Right cardiac atrium (tissue), 5 donors: ENCODE measurements at regions not wholly inside any gene's neighbourhood (a gene's known extent, or its start where the extent isn't known, plus 50 kb on each side); places are given as distances from the start of the nearest gene placed in this dataset.

Source experiments
- ATAC-seq, 2 donors: fragments of 200-7000 bp; cut with Tn5 transposase; one replicate each; pipeline versions ENCODE4 v1.8.0 to v1.9.1; 2020; ENCODE audit warnings: moderate library complexity in 2 of 2, mild to moderate bottlenecking in 1 of 2
- DNase-seq, 3 donors: peaks; one replicate each; pipeline ENCODE4 v3.0.0-alpha.2; 2020
- H3K27ac ChIP-seq: one replicate; pipeline ENCODE4 v1.5.1; 2013; ENCODE audit warnings: mild to moderate bottlenecking, low read length, control low read depth, moderate library complexity
- H3K27me3 ChIP-seq: one replicate; pipeline ENCODE4 v1.6.1; 2013; ENCODE audit not compliant: control insufficient read depth, insufficient read depth
- H3K4me1 ChIP-seq: one replicate; pipeline ENCODE4 v1.6.1; 2013; ENCODE audit warnings: low read length; ENCODE audit not compliant: control insufficient read depth, insufficient read depth
- H3K4me3 ChIP-seq: one replicate; pipeline ENCODE4 v1.5.1; 2013; ENCODE audit warnings: low read length, control low read depth
- H3K9me3 ChIP-seq: one replicate; pipeline ENCODE4 v1.6.1; 2013; ENCODE audit warnings: low read length; ENCODE audit not compliant: control insufficient read depth
- WGBS: extraction: QIAGEN DNeasy Blood & Tissue Kit; methylation state at CpG from one replicate; pipeline ENCODE4 v1.1.7; 2013; 5-methylcytosine and 5-hydroxymethylcytosine counted together
- intact Hi-C, 4 donors: fragments of 100-400 bp; cut with DNase I; formaldehyde crosslinking; loops; one replicate each; pipeline versions ENCODE4 v1.11.0 to v1.14.0; 2022 to 2023
- donor health status: healthy with polysubstance abuse.
- donor health status: DM: no; HTN: yes; CAD: no.
- donor health status: DM: no; HTN: no; CAD: no.
- donor health status: DM: no; HTN: yes; CAD: no; lungs with severe emphysema.
- donor health status: DM: yes; HTN: yes; CAD: no.

DNA sequence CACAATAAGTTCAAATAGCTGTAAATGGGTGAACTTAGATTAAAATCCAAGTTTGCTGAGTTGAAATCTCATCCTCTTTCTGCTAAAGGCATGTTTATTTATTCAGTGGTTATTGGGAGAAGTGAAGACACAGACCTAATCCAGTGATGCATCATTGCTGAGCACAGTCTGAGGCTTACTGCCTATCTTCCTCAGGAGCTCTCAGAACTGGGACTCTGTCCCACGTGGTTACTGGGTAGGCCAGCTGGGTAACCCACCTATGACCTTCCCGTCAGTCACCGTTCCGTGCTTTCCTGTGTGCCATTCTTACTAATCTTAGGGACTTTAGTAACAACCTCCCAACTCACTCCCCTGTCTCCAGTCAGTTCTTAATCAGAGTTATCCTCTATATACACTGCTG, 226.8 kb upstream of the ATP10B start:
- Histone ChIP-seq H3K4me1 (no peaks in the 10 kb centered on the region), H3K9me3 (no peaks in the 10 kb centered on the region), H3K27me3 (no peaks in the 10 kb centered on the region), H3K4me3 (no peak overlapping the region), H3K27ac (no peak overlapping the region)
- no peak for DNase-seq
- ATAC-seq, result no peak
- intact Hi-C loops, result no loop called here
- 39% methylated on average over 4 of the region's 4 CpGs for WGBS

DNA sequence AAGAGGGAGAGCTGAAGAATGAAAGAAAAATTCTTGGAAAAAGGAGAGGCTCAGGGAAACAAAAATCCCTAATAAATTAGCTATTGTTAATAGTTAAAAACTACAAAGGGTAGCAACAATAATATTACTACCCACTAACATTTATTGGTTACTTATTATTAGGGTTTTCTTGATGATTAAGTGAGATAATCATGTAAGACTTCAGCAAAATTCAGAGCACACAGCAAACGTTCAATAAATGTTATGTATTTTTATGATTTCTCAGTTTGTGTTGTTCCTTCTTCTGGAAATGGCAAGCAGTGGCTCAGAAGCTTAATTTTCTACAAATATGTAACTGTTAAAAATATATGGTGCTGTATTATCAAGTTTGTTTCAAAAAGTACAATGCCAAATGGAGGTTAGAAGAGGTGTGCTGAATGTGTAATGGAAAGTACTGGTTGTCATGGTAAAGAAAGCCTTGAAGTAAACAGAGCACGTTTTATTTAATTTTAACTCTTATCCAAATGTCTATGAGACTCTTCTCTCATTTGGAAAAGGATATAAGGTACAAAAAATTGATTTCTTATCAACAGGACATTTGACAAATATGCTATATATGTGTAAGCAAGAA, 226.0 kb upstream of the ATP10B start:
- intact Hi-C loops, result no loop called here
- DNase-seq, result no peak
- no peak overlapping the region for H3K27ac ChIP-seq
- no peaks in the 10 kb centered on the region for H3K9me3 ChIP-seq
- WGBS, result 58% methylated on average over 2 of the region's 2 CpGs
- H3K27me3 ChIP-seq, result no peaks in the 10 kb centered on the region
- no peak for ATAC-seq
- no peak overlapping the region for H3K4me3 ChIP-seq
- H3K4me1 ChIP-seq, result no peaks in the 10 kb centered on the region

DNA sequence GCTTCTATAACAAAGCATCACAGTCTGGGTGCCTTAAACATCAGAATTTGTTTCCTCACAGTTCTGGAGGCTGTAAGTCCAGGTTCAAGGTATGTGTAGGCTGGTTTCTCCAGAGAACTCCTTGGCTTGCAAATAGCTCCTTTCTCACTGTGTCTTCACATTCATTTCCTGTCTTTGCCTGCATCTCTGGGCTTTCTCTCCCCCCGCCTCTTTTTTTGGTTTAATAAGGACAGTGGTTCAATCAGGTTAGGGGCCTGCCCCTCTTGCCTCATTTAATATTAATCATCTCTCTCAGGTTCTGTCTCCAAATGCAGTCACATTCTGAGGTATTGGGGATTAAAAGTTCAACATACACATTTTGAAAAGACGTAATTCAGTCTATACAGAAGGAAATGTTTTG, 225.5 kb upstream of the ATP10B start:
- Histone ChIP-seq H3K27me3 (no peaks in the 10 kb centered on the region), H3K4me1 (no peaks in the 10 kb centered on the region), H3K9me3 (no peaks in the 10 kb centered on the region), H3K27ac (no peak overlapping the region), H3K4me3 (no peak overlapping the region)
- 84% methylated on average over 2 of the region's 2 CpGs for WGBS
- intact Hi-C loops, result no loop called here
- ATAC-seq (no peak), DNase-seq (no peak)

DNA sequence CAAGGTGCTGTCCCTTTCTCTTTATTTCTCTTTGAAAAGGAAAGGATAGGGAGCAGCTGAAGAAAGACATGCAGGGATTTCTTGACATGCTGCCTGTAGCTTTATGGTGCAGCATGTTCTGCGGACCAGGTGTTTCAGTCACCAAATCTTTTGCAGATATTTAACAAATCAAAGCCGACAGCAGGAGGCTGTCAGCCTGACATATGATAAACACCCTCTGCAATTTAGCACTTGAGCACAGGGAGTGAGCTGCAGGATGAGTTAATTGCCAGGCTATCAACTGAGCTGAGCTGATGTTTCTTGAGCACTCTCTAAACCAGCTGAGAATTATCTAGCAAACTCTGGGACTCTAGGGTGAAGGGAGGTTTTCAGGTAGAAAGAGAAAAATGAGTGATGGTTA, 212.8 kb upstream of the ATP10B start:
- Histone ChIP-seq H3K27ac (no peak overlapping the region), H3K9me3 (no peaks in the 10 kb centered on the region), H3K4me3 (no peak overlapping the region), H3K27me3 (no peaks in the 10 kb centered on the region), H3K4me1 (no peaks in the 10 kb centered on the region)
- intact Hi-C loops, result no loop called here
- DNase-seq (no peak), ATAC-seq (no peak)
- WGBS, result 22% methylated on average over 2 of the region's 2 CpGs

GRCh38 chr5:161064297-161064696, 212.3 kb upstream of the ATP10B start:
- H3K27me3 ChIP-seq, result no peaks in the 10 kb centered on the region
- H3K9me3 ChIP-seq, result no peaks in the 10 kb centered on the region
- ATAC-seq (no peak), DNase-seq (no peak)
- H3K4me1 ChIP-seq, result no peaks in the 10 kb centered on the region
- H3K4me3 ChIP-seq, result no peak overlapping the region
- intact Hi-C loops, result no loop called here
- H3K27ac ChIP-seq, result no peak overlapping the region
- WGBS, result 79% methylated on average over 2 of the region's 2 CpGs

- intact Hi-C loops, result no loop called here
- H3K4me3 ChIP-seq, result no peak overlapping the region
- no peak for DNase-seq
These were observed 206.8 kb upstream of the ATP10B start for GRCh38 chr5:161058781-161059180.

GRCh38 chr5:161051920-161052500, 200.0 kb upstream of the ATP10B start:
- Histone ChIP-seq H3K4me1 (no peaks in the 10 kb centered on the region), H3K27ac (no peak overlapping the region), H3K27me3 (no peaks in the 10 kb centered on the region), H3K9me3 (no peaks in the 10 kb centered on the region), H3K4me3 (no peak overlapping the region)
- no peak for DNase-seq
- intact Hi-C loops, result no loop called here
- 87% methylated on average over 4 of the region's 4 CpGs for WGBS
- no peak for ATAC-seq

More at GRCh38 chr5:161058781-161059180, 206.8 kb upstream of the ATP10B start:
- no peak overlapping the region for H3K27ac ChIP-seq
- H3K27me3 ChIP-seq, result no peaks in the 10 kb centered on the region
- ATAC-seq, result no peak
- H3K4me1 ChIP-seq, result no peaks in the 10 kb centered on the region
- H3K9me3 ChIP-seq, result no peaks in the 10 kb centered on the region

DNA sequence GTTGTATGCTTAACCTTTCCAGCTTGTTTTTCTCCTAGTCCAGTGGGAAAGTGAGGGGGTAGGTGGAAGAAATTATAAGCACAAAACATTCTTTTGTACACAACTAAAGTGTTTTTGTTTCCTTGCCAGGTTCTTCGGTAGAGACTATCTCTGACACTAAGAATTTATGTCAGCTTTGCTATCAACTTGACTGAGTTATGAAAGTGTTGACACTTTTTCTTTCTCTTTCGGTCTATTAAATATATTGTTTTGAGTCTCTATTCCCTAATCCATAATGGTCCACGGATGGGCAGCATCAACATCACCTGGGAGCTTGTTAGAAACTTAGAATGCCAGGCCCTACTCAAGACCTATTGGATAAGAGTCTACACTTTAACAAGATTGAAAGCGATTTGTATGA, 195.0 kb upstream of the ATP10B start:
- WGBS, result 52% methylated on average over 4 of the region's 4 CpGs
- intact Hi-C loops, result no loop called here

DNA sequence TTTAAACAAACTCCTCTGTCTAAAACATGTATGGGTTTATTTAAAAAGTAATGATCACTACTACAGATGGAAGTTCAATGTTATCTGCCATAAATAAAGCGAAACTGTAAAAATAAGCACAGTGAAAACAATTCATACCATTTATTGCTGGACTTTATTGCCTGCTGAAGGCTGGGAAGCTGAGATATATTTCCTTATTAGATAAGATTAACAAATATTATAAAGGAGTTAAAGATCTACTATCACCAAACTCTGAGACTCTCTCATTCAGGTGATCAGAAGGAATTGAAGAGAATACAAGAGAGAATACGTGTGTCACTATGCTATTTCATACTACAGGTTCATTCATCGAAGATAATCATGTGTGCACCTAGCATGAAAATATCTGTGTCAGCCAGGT, 190.9 kb upstream of the ATP10B start:
- Histone ChIP-seq H3K4me3 (no peak overlapping the region), H3K27ac (no peak overlapping the region), H3K27me3 (no peaks in the 10 kb centered on the region), H3K4me1 (no peaks in the 10 kb centered on the region), H3K9me3 (no peaks in the 10 kb centered on the region)
- ATAC-seq (no peak), DNase-seq (no peak)
- WGBS, result 92% methylated on average over 3 of the region's 3 CpGs
- intact Hi-C loops, result no loop called here

More for the DNA sequence above, 195.0 kb upstream of the ATP10B start:
- DNase-seq (no peak), ATAC-seq (no peak)
- no peak overlapping the region for H3K27ac ChIP-seq
- H3K27me3 ChIP-seq, result no peaks in the 10 kb centered on the region
- H3K9me3 ChIP-seq, result no peaks in the 10 kb centered on the region
- no peaks in the 10 kb centered on the region for H3K4me1 ChIP-seq
- H3K4me3 ChIP-seq, result no peak overlapping the region

DNA sequence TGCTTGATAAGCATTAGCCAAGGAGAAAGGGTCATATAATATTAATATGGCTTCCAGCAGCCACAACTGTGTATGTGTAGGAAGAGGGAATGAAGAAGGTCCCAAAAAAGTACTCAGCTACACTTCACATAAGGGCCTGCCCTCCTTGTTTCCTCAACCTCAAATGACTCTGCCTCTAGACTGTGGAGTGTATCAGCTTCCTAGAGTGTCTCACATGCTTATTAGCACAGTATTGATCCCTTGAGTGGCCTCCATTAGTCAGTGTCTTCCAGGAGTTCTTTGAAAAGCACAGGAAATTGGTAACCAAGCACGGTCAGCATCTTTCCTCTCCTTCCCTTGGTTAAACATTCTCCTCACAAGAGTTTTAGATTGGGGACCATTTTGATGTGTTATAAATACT, 190.4 kb upstream of the ATP10B start:
- ATAC-seq (no peak), DNase-seq (no peak)
- H3K4me3 ChIP-seq, result no peak overlapping the region
- H3K4me1 ChIP-seq, result no peaks in the 10 kb centered on the region
- WGBS, result 85% methylated on average over 1 of the region's 1 CpG
- H3K27ac ChIP-seq, result no peak overlapping the region
- H3K27me3 ChIP-seq, result no peaks in the 10 kb centered on the region
- intact Hi-C loops, result no loop called here
- H3K9me3 ChIP-seq, result no peaks in the 10 kb centered on the region

- no peaks in the 10 kb centered on the region for H3K27me3 ChIP-seq
- H3K27ac ChIP-seq, result no peak overlapping the region
- 85% methylated on average over 1 of the region's 1 CpG for whole genome bisulfite sequencing
- ATAC-seq (no peak), DNase-seq (no peak)
- no peak overlapping the region for H3K4me3 ChIP-seq
- no peaks in the 10 kb centered on the region for H3K9me3 ChIP-seq
- no peaks in the 10 kb centered on the region for H3K4me1 ChIP-seq
- intact Hi-C loops, result no loop called here
These were observed 188.8 kb upstream of the ATP10B start for GRCh38 chr5:161040818-161041217.

DNA sequence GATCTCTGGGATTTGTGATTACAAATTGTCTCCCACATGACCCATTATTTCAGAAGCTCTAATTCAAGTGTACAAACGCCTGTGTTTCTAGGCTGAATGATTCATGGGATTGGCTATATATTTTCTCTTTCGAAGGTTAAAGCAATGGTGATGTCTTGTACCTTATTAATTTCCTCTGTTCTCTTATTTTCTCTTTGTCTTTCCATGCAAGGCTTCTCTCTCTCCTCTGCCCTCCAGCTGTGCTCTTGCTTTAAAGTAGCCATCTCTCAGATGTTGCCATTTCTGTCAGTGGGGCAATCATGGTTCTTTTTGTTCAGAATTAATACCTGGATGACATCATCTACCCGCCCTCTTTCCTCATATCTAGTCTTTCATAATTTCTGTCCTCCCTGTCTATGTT, 184.3 kb upstream of the ATP10B start:
- Histone ChIP-seq H3K9me3 (no peaks in the 10 kb centered on the region), H3K4me1 (no peaks in the 10 kb centered on the region), H3K4me3 (no peak overlapping the region), H3K27me3 (no peaks in the 10 kb centered on the region), H3K27ac (no peak overlapping the region)
- DNase-seq, result no peak
- intact Hi-C loops, result no loop called here
- WGBS, result 88% methylated on average over 3 of the region's 3 CpGs
- no peak for ATAC-seq
